ENCODE measurements at regions not wholly inside any gene's neighbourhood (a gene's known extent, or its start where the extent isn't known, plus 50 kb on each side); places are given as distances from the start of the nearest gene placed in this dataset.

DNA sequence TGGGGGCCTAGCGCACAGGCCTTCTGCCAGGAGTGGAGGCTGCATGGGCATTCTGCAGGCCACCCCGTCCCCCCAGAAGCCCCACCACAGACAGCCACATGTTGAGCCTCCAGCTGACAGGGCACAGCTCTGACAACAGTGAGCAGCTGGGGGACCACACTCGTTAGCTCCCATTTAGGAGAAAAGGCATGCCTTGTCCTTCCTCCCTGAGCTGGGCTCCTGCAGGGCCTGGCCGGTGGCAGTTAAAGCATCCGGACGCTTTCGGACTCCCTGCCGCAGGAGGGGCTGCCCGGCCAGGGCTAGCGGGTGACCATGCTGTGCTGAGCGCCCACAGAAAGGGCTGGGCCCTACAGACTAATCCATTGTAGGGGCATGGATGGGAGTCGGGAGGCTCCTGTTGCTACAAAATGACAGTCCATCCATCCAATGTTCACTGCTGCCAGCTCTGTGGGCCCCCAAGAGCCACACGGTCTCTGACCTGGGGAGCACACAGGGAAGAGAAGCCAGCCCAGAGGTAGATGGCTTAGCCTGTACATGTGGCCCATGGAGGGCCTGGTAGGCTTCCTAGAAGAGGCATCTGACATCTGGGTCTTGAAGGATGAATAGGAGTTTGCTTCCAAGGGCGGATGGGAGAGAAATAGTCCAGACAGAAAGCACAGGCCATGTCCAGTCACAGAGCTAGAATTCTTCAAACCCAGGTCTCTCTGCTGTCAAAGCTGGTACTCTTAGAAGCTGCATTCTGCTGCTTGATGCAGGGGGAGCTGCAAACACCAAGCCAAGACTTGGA, 116.5 kb upstream of the VSTM2B start:
- Histone ChIP-seq H3K27me3 (peaks cover 0 to 41% (median 18%) of the 10 kb centered on the region in 7 donors), H3K36me3 (no peaks in the 10 kb centered on the region), H3K4me1 (peaks cover 0 to 7% (median 0%) of the 10 kb centered on the region in 9 donors), H3K9me3 (no peaks in the 10 kb centered on the region), H3K4me3 (no peak overlapping the region), H3K27ac (no peak overlapping the region)
- ATAC-seq: no peak
- TF ChIP-seq, protein P1, sequence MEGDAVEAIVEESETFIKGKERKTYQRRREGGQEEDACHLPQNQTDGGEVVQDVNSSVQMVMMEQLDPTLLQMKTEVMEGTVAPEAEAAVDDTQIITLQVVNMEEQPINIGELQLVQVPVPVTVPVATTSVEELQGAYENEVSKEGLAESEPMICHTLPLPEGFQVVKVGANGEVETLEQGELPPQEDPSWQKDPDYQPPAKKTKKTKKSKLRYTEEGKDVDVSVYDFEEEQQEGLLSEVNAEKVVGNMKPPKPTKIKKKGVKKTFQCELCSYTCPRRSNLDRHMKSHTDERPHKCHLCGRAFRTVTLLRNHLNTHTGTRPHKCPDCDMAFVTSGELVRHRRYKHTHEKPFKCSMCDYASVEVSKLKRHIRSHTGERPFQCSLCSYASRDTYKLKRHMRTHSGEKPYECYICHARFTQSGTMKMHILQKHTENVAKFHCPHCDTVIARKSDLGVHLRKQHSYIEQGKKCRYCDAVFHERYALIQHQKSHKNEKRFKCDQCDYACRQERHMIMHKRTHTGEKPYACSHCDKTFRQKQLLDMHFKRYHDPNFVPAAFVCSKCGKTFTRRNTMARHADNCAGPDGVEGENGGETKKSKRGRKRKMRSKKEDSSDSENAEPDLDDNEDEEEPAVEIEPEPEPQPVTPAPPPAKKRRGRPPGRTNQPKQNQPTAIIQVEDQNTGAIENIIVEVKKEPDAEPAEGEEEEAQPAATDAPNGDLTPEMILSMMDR (IDR thresholded peaks at IDR 0.05): no peak
- no peak for DNase-seq
- WGBS, 2 donors: 82 to 83% methylated on average over 14 of the region's 14 CpGs
- intact Hi-C loops (cut with DNase I): no loop called here

DNA sequence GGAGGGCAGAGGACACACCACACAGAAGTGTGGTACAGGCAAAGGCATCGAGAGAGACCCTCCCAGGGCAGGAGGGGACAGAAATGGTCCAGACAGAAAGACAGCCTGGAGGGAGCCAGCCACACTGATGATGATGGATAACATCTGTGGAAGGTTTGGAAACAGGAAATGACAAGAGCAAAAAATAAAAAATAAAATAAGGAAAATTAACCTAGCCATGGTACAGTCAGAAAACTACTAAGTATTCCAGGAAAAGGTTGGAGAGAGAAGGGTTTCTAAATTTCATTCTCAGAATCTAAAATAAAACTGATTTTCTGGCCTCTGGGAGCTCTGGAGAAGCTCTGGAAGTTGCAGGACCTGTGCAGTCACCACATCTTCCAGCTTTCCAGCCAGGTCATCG, 115.2 kb upstream of the VSTM2B start:
- 64 to 66% methylated on average over 2 of the region's 2 CpGs for WGBS, 2 donors
- peaks cover 0 to 30% (median 18%) of the 10 kb centered on the region in 7 donors for H3K27me3 ChIP-seq

DNA sequence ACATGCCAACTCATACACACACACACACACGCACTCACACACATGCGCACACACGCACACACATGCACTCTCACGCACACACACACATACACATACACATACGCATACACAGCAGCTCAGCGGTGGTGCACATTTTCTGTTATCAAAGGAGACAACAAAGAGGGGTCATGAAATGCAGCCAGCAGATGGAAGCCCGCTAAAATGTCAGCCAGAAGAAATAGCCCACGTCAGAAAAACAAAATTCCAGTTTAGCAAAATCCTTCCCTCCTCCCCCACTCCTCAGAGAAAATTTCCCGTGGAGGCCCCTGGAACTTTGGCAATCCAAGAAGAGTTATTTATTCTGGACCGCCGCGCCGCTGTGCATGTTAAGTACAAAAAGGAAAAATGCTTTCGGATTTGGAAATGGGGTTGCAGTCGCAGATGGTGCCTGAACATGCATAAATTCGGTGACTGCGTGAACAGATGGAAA, 114.6 kb upstream of the VSTM2B start:
- whole genome bisulfite sequencing, 2 donors: 55 to 69% methylated on average over 17 of the region's 17 CpGs
- peak in 1 of 2 donors; percentile 20 for DNase-seq
- Histone ChIP-seq H3K27me3 (peaks cover 0 to 25% (median 13%) of the 10 kb centered on the region in 7 donors), H3K36me3 (no peaks in the 10 kb centered on the region), H3K4me3 (no peak overlapping the region), H3K4me1 (peaks cover 0 to 4% (median 0%) of the 10 kb centered on the region in 9 donors), H3K27ac (peak overlapping the region in 1 of 10 donors; percentile 1), H3K9me3 (no peaks in the 10 kb centered on the region)
- TF ChIP-seq, protein P1 (IDR thresholded peaks at IDR 0.05): no peak
- intact Hi-C loops (cut with DNase I): no loop called here
- ATAC-seq: peak in 5 of 8 donors; percentile 24 to 44 (median 32)

More for the DNA sequence above, 115.2 kb upstream of the VSTM2B start:
- no peak overlapping the region for H3K4me3 ChIP-seq
- ATAC-seq (peak in 1 of 8 donors; percentile 43), DNase-seq (no peak)
- TF ChIP-seq, protein P1 (IDR thresholded peaks at IDR 0.05): no peak
- H3K36me3 ChIP-seq: no peaks in the 10 kb centered on the region
- H3K9me3 ChIP-seq: no peaks in the 10 kb centered on the region
- no peak overlapping the region for H3K27ac ChIP-seq
- intact Hi-C loops (cut with DNase I): no loop called here
- H3K4me1 ChIP-seq: peaks cover 0 to 4% (median 0%) of the 10 kb centered on the region in 9 donors

DNA sequence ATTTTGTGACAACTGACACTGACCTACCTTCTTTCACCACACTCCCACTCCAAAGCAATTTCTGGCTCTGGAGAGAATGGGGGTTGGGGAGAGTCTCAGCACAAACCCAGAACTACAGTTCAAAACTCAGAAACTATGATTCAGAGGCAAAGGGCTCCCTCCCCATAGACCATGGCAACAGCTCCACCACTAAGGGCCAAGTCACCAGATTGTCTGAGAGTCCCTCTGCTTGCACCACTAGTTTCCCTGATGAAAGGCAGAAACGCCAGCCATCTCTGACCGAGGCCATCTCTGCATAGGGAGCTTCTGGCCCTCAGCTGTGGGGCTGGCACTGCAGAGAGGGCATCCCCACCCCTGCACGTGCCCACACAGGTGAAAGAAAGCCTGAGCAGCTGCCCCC, 112.4 kb upstream of the VSTM2B start:
- peaks cover 0 to 17% (median 7%) of the 10 kb centered on the region in 7 donors for H3K27me3 ChIP-seq
- DNase-seq: no peak
- H3K36me3 ChIP-seq: no peaks in the 10 kb centered on the region
- peak in 2 of 8 donors; percentile 20 to 62 for ATAC-seq
- H3K9me3 ChIP-seq: no peaks in the 10 kb centered on the region
- TF ChIP-seq, protein P1 (IDR thresholded peaks at IDR 0.05): no peak
- 49% methylated on average over 3 of the region's 3 CpGs for WGBS, 2 donors
- peaks cover 0 to 4% (median 0%) of the 10 kb centered on the region in 9 donors for H3K4me1 ChIP-seq
- intact Hi-C loops (cut with DNase I): no loop called here
- H3K4me3 ChIP-seq: no peak overlapping the region
- H3K27ac ChIP-seq: no peak overlapping the region
